ENCODE measurements at regions not wholly inside any gene's neighbourhood (a gene's known extent, or its start where the extent isn't known, plus 50 kb on each side); places are given as distances from the start of the nearest gene placed in this dataset.

- Histone ChIP-seq H3K4me3 (ENCODE audit: low read depth, low read length) (no peak overlapping the region), H3K27me3 (ENCODE audit: control insufficient read depth, insufficient read depth, low read length) (no peaks in the 10 kb centered on the region), H3K27ac (ENCODE audit: low read depth, low read length) (no peak overlapping the region), H3K9me3 (ENCODE audit: control insufficient read depth, insufficient read depth, low read length) (peaks cover 21% of the 10 kb centered on the region)
- ChIA-PET CTCF (no interaction called here), POLR2A (no interaction called here)
- DNase-seq (ENCODE audit: low read depth, low spot score): no peak
- TF ChIP-seq CTCF (IDR thresholded peaks at IDR 0.05; ENCODE audit: low read depth, low read length): no peak
Measured at GRCh38 chr11:21761000-21761399, 431.9 kb upstream of the ANO5 start.

- POLR2A ChIA-PET: no interaction called here
Measured at GRCh38 chr11:21768388-21768787, 424.5 kb upstream of the ANO5 start.

GRCh38 chr11:21769188-21769587, 423.7 kb upstream of the ANO5 start:
- DNase-seq (ENCODE audit: low read depth, low spot score): no peak
- no peak for TF ChIP-seq CTCF (IDR thresholded peaks at IDR 0.05; ENCODE audit: low read depth, low read length)
- POLR2A ChIA-PET: no interaction called here
- peaks cover 7% of the 10 kb centered on the region for H3K9me3 ChIP-seq (ENCODE audit: control insufficient read depth, insufficient read depth, low read length)
- CTCF ChIA-PET: no interaction called here
- no peaks in the 10 kb centered on the region for H3K27me3 ChIP-seq (ENCODE audit: control insufficient read depth, insufficient read depth, low read length)
- no peak overlapping the region for H3K27ac ChIP-seq (ENCODE audit: low read depth, low read length)
- no peak overlapping the region for H3K4me3 ChIP-seq (ENCODE audit: low read depth, low read length)

More at GRCh38 chr11:21768388-21768787, 424.5 kb upstream of the ANO5 start:
- H3K9me3 ChIP-seq (ENCODE audit: control insufficient read depth, insufficient read depth, low read length): peaks cover 7% of the 10 kb centered on the region
- TF ChIP-seq CTCF (IDR thresholded peaks at IDR 0.05; ENCODE audit: low read depth, low read length): no peak
- DNase-seq (ENCODE audit: low read depth, low spot score): no peak
- CTCF ChIA-PET: no interaction called here
- no peak overlapping the region for H3K4me3 ChIP-seq (ENCODE audit: low read depth, low read length)
- no peaks in the 10 kb centered on the region for H3K27me3 ChIP-seq (ENCODE audit: control insufficient read depth, insufficient read depth, low read length)
- no peak overlapping the region for H3K27ac ChIP-seq (ENCODE audit: low read depth, low read length)

GRCh38 chr11:21771097-21771496, 421.8 kb upstream of the ANO5 start:
- Histone ChIP-seq H3K4me3 (ENCODE audit: low read depth, low read length) (no peak overlapping the region), H3K27ac (ENCODE audit: low read depth, low read length) (no peak overlapping the region), H3K9me3 (ENCODE audit: control insufficient read depth, insufficient read depth, low read length) (peaks cover 7% of the 10 kb centered on the region; the same call in 1 of the 2 replicates), H3K27me3 (ENCODE audit: control insufficient read depth, insufficient read depth, low read length) (no peaks in the 10 kb centered on the region)
- TF ChIP-seq CTCF (IDR thresholded peaks at IDR 0.05; ENCODE audit: low read depth, low read length): no peak
- no peak for DNase-seq (ENCODE audit: low read depth, low spot score)
- ChIA-PET CTCF (no interaction called here), POLR2A (no interaction called here)

GRCh38 chr11:21774212-21774611, 418.7 kb upstream of the ANO5 start:
- no peak for DNase-seq (ENCODE audit: low read depth, low spot score)
- POLR2A ChIA-PET: no interaction called here
- H3K27me3 ChIP-seq (ENCODE audit: control insufficient read depth, insufficient read depth, low read length): no peaks in the 10 kb centered on the region

More at GRCh38 chr11:21774212-21774611, 418.7 kb upstream of the ANO5 start:
- CTCF ChIA-PET: no interaction called here
- no peak overlapping the region for H3K4me3 ChIP-seq (ENCODE audit: low read depth, low read length)
- no peak for TF ChIP-seq CTCF (IDR thresholded peaks at IDR 0.05; ENCODE audit: low read depth, low read length)
- H3K9me3 ChIP-seq (ENCODE audit: control insufficient read depth, insufficient read depth, low read length): peaks cover 7% of the 10 kb centered on the region; the same call in 1 of the 2 replicates
- no peak overlapping the region for H3K27ac ChIP-seq (ENCODE audit: low read depth, low read length)

Data from AG04450 (cell line).